GM23248 (cell line): ENCODE measurements at regions not wholly inside any gene's neighbourhood (a gene's known extent, or its start where the extent isn't known, plus 50 kb on each side); places are given as distances from the start of the nearest gene placed in this dataset.

Experiments
- DNase-seq: peaks from one replicate; pipeline ENCODE4 v3.0.0-alpha.2; 2015
- H2AFZ ChIP-seq: fragments of 200-600 bp; sonication (generic); 2 replicates; pipeline ENCODE4 v1.6.1; 2016; ENCODE audit warnings: antibody characterized with exemption
- H3F3A ChIP-seq: fragments of 200-600 bp; sonication (generic); 2 replicates; pipeline ENCODE4 v1.6.1; 2016; ENCODE audit warnings: mild to moderate bottlenecking, antibody characterized with exemption, mixed run types; ENCODE audit not compliant: insufficient read depth
- H3K27ac ChIP-seq: fragments of 200-600 bp; sonication (generic); 2 replicates; pipeline ENCODE4 v1.5.1; 2016; ENCODE audit warnings: mild to moderate bottlenecking
- H3K27me3 ChIP-seq: fragments of 200-600 bp; sonication (generic); replicated peaks from 2 replicates; pipeline ENCODE4 v1.6.1; 2016; ENCODE audit warnings: mild to moderate bottlenecking; ENCODE audit not compliant: insufficient read depth
- H3K36me3 ChIP-seq: fragments of 200-600 bp; sonication (generic); 2 replicates; pipeline ENCODE4 v1.6.1; 2016; ENCODE audit warnings: low read depth, mild to moderate bottlenecking
- H3K4me1 ChIP-seq: fragments of 200-600 bp; sonication (generic); 2 replicates; pipeline ENCODE4 v1.6.1; 2016; ENCODE audit warnings: mild to moderate bottlenecking; ENCODE audit not compliant: insufficient read depth
- H3K4me2 ChIP-seq: fragments of 200-600 bp; sonication (generic); one replicate; pipeline ENCODE4 v1.6.1; 2016; ENCODE audit warnings: mild to moderate bottlenecking; ENCODE audit not compliant: unreplicated experiment
- H3K4me3 ChIP-seq: fragments of 200-600 bp; sonication (generic); 2 replicates; pipeline ENCODE4 v1.5.1; 2016; ENCODE audit warnings: mild to moderate bottlenecking
- H3K79me2 ChIP-seq: fragments of 200-600 bp; sonication (generic); 2 replicates; pipeline ENCODE4 v1.6.1; 2016; ENCODE audit warnings: mild to moderate bottlenecking; ENCODE audit not compliant: insufficient read depth
- H3K9ac ChIP-seq: fragments of 200-600 bp; sonication (generic); 2 replicates; pipeline ENCODE4 v1.6.1; 2016; ENCODE audit warnings: mild to moderate bottlenecking
- H3K9me2 ChIP-seq: fragments of 200-600 bp; sonication (generic); 2 replicates; pipeline ENCODE4 v1.6.1; 2016; ENCODE audit warnings: mixed run types, mild to moderate bottlenecking, moderate library complexity; ENCODE audit not compliant: insufficient read depth
- H3K9me3 ChIP-seq: fragments of 200-600 bp; sonication (generic); one replicate; pipeline ENCODE4 v1.6.1; 2017; ENCODE audit warnings: low read depth
- H4K20me1 ChIP-seq: fragments of 200-600 bp; sonication (generic); 2 replicates; pipeline ENCODE4 v1.6.0; 2016; ENCODE audit not compliant: insufficient read depth
- EZH2 ChIP-seq: fragments of 200-600 bp; sonication (generic); IDR thresholded peaks from 2 replicates; pipeline ENCODE4 v1.6.1; 2018; ENCODE audit warnings: antibody characterized with exemption, mild to moderate bottlenecking; ENCODE audit not compliant: insufficient read depth, poor library complexity, severe bottlenecking
- EZH2phosphoT487 ChIP-seq: fragments of 200-600 bp; sonication (generic); IDR thresholded peaks from 2 replicates; pipeline ENCODE4 v1.6.1; 2018; ENCODE audit warnings: antibody characterized with exemption, moderate library complexity, mild to moderate bottlenecking, low read depth; ENCODE audit not compliant: insufficient read depth
- WGBS, 2 experiments: methylation state at CpG; one replicate each; pipeline ENCODE4 v1.1.6; 2015 to 2017; ENCODE audit warnings: low lambda C conversion rate in 2 of 2, low coverage in 1 of 2; ENCODE audit errors: missing lambda C conversion rate in 2 of 2; 5-methylcytosine and 5-hydroxymethylcytosine counted together
- in situ Hi-C: fragments of 300-500 bp; cut with MboI; formaldehyde crosslinking; loops from 2 replicates; pipeline ENCODE4 v1.15.0; 2020

DNA sequence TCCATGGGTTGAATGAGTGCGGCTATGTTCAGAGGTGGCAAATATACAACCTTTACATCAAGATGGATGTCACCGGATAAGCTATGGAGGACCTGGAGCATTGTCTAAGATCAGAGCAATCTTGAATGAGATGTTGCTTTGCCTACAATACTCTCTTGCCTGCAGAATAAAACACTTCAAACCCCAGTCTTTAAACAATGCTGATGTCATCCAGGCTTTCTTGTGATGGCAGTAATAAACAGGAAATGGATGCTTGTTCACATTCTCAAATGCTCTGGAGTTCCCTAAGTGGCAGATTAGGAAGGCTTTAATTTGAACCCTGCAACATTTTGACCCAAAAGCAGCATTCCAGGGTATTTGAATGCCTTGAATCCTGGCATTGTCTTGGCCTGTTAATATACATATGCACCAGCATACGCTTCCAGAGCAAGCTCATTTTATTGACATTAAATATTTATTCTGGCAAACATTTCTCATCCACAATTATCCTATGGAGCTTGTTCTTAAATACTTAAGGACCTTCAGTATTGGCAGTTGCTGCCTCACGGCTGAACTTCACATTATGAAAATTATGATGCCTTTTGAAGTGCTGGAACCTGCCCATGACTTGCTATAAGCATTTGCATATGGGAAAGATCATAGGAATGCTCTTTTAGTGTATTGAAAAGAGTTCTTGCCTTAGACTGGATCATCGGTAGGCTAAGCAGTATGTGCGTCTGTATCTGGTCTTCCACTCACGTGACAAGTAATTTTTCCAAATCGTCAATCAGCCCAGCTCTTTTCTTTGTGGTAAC, 422.7 kb downstream of the SIPA1L2 start:
- H3K4me3 ChIP-seq: no peak overlapping the region
- TF ChIP-seq EZH2 (no peak), EZH2phosphoT487 (no peak)
- no peak overlapping the region for H3K9ac ChIP-seq
- H3K4me2 ChIP-seq: no peak overlapping the region
- no peaks in the 10 kb centered on the region for H3K9me2 ChIP-seq
- no peaks in the 10 kb centered on the region for H4K20me1 ChIP-seq
- H3K36me3 ChIP-seq: no peaks in the 10 kb centered on the region
- no peaks in the 10 kb centered on the region; the same call in 1 of the 2 replicates for H3K27me3 ChIP-seq
- no peaks in the 10 kb centered on the region for H3F3A ChIP-seq
- H2AFZ ChIP-seq: no peak overlapping the region
- DNase-seq: no peak
- H3K79me2 ChIP-seq: no peaks in the 10 kb centered on the region
- H3K9me3 ChIP-seq: no peaks in the 10 kb centered on the region
- WGBS, 2 experiments: 66% methylated on average over 8 of the region's 8 CpGs
- in situ Hi-C loops: no loop called here
- H3K4me1 ChIP-seq: no peaks in the 10 kb centered on the region
- H3K27ac ChIP-seq: no peak overlapping the region

GRCh38 chr1:232204269-232204668, 425.7 kb downstream of the SIPA1L2 start:
- in situ Hi-C loops: no loop called here
- H3K4me1 ChIP-seq: no peaks in the 10 kb centered on the region
- H3K9ac ChIP-seq: no peak overlapping the region
- H3K4me3 ChIP-seq: no peak overlapping the region
- H3F3A ChIP-seq: no peaks in the 10 kb centered on the region
- no peaks in the 10 kb centered on the region for H3K79me2 ChIP-seq
- H4K20me1 ChIP-seq: no peaks in the 10 kb centered on the region
- no peaks in the 10 kb centered on the region for H3K36me3 ChIP-seq
- H3K27ac ChIP-seq: no peak overlapping the region
- H3K9me3 ChIP-seq: peaks cover 7% of the 10 kb centered on the region
- no peak for DNase-seq
- H3K27me3 ChIP-seq: no peaks in the 10 kb centered on the region; the same call in 1 of the 2 replicates
- H3K4me2 ChIP-seq: no peak overlapping the region
- H2AFZ ChIP-seq: no peak overlapping the region
- no peak for TF ChIP-seq EZH2phosphoT487
- no peak for TF ChIP-seq EZH2
- H3K9me2 ChIP-seq: no peaks in the 10 kb centered on the region

- H3K27me3 ChIP-seq: no peaks in the 10 kb centered on the region
- 45 to 58% methylated on average over 7 of the region's 7 CpGs for WGBS, 2 experiments
- no peak for TF ChIP-seq EZH2phosphoT487
- TF ChIP-seq EZH2: no peak
- H4K20me1 ChIP-seq: no peaks in the 10 kb centered on the region
- H3K4me1 ChIP-seq: no peaks in the 10 kb centered on the region
- H3K36me3 ChIP-seq: no peaks in the 10 kb centered on the region
- no peak overlapping the region for H3K9ac ChIP-seq
- no peak overlapping the region for H2AFZ ChIP-seq
- in situ Hi-C loops: no loop called here
- no peak overlapping the region for H3K27ac ChIP-seq
- DNase-seq: no peak
- H3K4me2 ChIP-seq: no peak overlapping the region
- peaks cover 7% of the 10 kb centered on the region for H3K9me3 ChIP-seq
- H3K9me2 ChIP-seq: no peaks in the 10 kb centered on the region
- no peaks in the 10 kb centered on the region for H3F3A ChIP-seq
- no peak overlapping the region for H3K4me3 ChIP-seq
- H3K79me2 ChIP-seq: no peaks in the 10 kb centered on the region
These were observed 428.9 kb downstream of the SIPA1L2 start for GRCh38 chr1:232201024-232201423.

- Histone ChIP-seq H4K20me1 (no peaks in the 10 kb centered on the region), H3K27ac (no peak overlapping the region), H2AFZ (no peak overlapping the region), H3K27me3 (no peaks in the 10 kb centered on the region), H3K9me2 (no peaks in the 10 kb centered on the region), H3F3A (no peaks in the 10 kb centered on the region), H3K4me2 (no peak overlapping the region), H3K9me3 (no peaks in the 10 kb centered on the region), H3K4me1 (no peaks in the 10 kb centered on the region), H3K79me2 (no peaks in the 10 kb centered on the region), H3K9ac (no peak overlapping the region), H3K36me3 (no peaks in the 10 kb centered on the region), H3K4me3 (no peak overlapping the region)
- DNase-seq: no peak
- 61 to 70% methylated on average over 1 of the region's 1 CpG for WGBS, 2 experiments
- TF ChIP-seq EZH2phosphoT487 (no peak), EZH2 (no peak)
- in situ Hi-C loops: no loop called here
These were observed 433.9 kb downstream of the SIPA1L2 start for GRCh38 chr1:232196042-232196441.
